IPS-18a (cell line): ENCODE measurements at regions not wholly inside any gene's neighbourhood (a gene's known extent, or its start where the extent isn't known, plus 50 kb on each side); places are given as distances from the start of the nearest gene placed in this dataset.
A peak's percentile ranks its signal among the peaks of the same experiment; 100 is the strongest.

Experiments
- H3K27ac ChIP-seq: one replicate; pipeline ENCODE4 v1.5.1; 2013; ENCODE audit warnings: low read length
- H3K27me3 ChIP-seq: one replicate; pipeline ENCODE4 v1.6.1; 2013; ENCODE audit warnings: mild to moderate bottlenecking, low read length; ENCODE audit not compliant: control insufficient read depth, insufficient read depth
- H3K36me3 ChIP-seq: one replicate; pipeline ENCODE4 v1.6.1; 2013; ENCODE audit warnings: low read depth, low read length; ENCODE audit not compliant: control insufficient read depth
- H3K4me1 ChIP-seq: one replicate; pipeline ENCODE4 v1.6.1; 2013; ENCODE audit warnings: low read depth, low read length; ENCODE audit not compliant: control insufficient read depth
- H3K4me3 ChIP-seq: one replicate; pipeline ENCODE4 v1.5.1; 2013; ENCODE audit warnings: low read length
- H3K9ac ChIP-seq: one replicate; pipeline ENCODE4 v1.6.1; 2013; ENCODE audit warnings: mild to moderate bottlenecking, low read length, moderate library complexity
- H3K9me3 ChIP-seq: one replicate; pipeline ENCODE4 v1.6.1; 2013; ENCODE audit warnings: low read depth, low read length; ENCODE audit not compliant: control insufficient read depth

DNA sequence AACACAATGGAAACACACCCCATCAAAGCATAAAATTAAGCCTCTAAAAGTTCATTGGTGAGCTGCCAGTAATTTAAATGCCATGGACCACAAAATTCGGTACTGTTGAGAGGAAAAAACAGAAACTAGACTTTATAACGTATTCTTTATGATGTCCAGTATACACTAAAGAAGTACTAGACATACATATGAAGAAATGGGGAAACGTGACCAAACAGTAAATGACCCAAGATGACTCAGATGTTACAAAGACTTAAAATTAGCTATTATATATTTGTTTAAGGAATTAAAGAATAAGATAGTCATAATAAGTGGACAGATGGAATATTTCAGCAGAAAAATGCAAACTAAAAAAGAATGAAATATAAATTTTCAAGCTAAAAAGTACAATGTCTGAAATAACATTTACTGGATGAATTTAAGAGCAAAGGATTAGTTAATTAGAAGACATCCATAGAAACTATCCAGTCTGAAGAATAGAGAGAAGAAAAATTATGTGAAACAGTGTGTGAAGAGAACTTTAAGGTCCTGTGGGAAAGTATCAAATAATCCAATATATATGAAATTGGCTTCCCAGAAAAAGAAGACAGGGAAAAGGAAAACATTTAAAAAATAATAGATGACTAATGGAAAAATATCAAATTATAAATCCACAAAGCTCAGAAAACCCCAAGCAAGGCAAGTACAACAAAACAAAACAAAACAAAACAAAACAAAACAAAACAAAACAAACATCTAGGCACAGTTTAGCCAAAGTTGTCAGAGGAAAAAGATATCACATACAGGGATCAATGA lies 69.4 kb downstream of the SAMD9 start:
- no peaks in the 10 kb centered on the region for H3K9me3 ChIP-seq
- no peak overlapping the region for H3K4me3 ChIP-seq
- no peak overlapping the region for H3K27ac ChIP-seq
- no peak overlapping the region for H3K9ac ChIP-seq
- peaks cover 26% of the 10 kb centered on the region for H3K4me1 ChIP-seq
- no peaks in the 10 kb centered on the region for H3K36me3 ChIP-seq
- peaks cover 17% of the 10 kb centered on the region for H3K27me3 ChIP-seq

DNA sequence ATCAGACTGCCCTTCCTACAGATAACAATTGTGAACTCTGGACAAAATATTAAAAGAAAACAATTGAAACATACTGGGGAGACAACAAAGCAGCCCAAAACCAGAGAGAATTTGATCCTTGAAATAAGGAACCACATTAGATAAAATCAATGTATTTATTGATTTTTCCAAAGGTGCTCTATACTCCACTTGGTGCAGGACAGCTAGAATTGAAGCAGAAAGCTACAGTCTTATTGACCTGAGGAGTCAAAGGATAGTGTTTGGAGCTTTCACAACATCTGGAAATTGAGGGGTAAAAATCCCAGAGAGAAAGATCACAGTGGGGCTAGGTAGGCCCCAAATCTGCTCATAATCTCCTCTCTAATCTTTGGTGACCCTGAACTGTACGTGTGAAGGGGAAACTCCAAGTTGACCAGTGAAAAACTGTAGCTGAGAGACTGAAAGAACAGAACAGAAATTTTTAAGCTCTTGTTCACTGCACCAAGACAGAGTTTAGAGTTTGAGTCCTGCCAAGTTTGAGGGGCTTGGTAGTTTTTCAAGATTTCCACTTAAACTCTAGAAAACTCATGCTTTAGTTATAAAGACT lies 70.2 kb downstream of the SAMD9 start:
- Histone ChIP-seq H3K9me3 (no peaks in the 10 kb centered on the region), H3K36me3 (no peaks in the 10 kb centered on the region), H3K27ac (no peak overlapping the region), H3K27me3 (peaks cover 24% of the 10 kb centered on the region), H3K9ac (no peak overlapping the region), H3K4me3 (no peak overlapping the region), H3K4me1 (peaks cover 32% of the 10 kb centered on the region)

DNA sequence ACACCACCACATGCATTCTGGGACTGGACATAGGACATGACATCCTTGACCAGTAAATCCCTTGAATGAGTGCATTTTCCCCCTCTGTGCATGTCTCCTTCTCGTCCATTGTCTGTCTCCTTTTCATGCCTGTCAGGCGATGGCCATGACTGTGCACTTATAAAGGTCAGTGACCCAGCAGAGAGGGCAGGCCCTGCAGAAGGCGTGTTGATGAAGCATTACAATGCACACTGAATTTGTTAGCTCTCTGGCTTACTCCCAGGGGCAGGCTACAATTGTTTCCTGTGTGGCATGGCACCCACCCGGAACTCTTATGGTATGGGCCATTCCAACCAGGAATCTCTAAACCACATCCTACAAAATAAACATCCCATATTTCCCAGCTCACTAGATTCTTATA lies 71.1 kb downstream of the SAMD9 start:
- Histone ChIP-seq H3K4me1 (peaks cover 32% of the 10 kb centered on the region), H3K27ac (no peak overlapping the region), H3K9ac (no peak overlapping the region)

DNA sequence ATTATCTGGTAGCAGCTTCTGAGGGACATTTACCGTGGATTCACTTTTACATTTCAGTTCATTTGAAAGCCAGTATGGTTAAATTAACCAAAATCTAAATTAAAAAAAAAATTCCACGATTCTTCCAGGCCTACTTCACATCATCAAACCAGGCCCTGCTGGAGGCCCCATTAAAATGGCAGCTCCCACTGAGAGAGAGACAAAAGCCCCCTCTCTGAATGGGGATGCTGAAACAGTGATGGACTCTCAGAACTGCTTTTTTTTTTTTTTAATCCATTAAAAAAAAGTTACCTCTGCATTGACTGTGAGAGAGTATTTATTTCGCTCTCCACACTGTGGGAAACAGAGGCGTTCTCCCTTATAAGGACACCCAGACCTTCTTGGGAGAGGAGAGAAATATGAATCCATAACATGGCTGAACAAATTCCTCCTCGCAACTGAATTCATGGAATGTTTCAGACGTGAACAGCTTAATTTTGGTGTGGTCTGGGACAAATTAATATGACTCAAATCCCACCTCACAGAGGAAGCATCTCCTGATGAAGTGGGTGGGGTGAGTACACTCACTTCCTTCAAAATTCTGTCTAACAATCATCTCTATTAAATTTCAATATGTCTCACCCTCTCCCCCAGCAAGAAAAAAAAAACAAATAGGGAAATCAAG lies 73.5 kb downstream of the SAMD9 start:
- H3K9ac ChIP-seq: peak overlapping the region; percentile 52
- H3K4me1 ChIP-seq: peaks cover 46% of the 10 kb centered on the region
- H3K36me3 ChIP-seq: no peaks in the 10 kb centered on the region
- peak overlapping the region; percentile 57 for H3K4me3 ChIP-seq
- no peaks in the 10 kb centered on the region for H3K9me3 ChIP-seq
- H3K27me3 ChIP-seq: peaks cover 33% of the 10 kb centered on the region
- no peak overlapping the region for H3K27ac ChIP-seq

More for the DNA sequence above, 71.1 kb downstream of the SAMD9 start:
- Histone ChIP-seq H3K9me3 (no peaks in the 10 kb centered on the region), H3K4me3 (no peak overlapping the region), H3K27me3 (peaks cover 33% of the 10 kb centered on the region), H3K36me3 (no peaks in the 10 kb centered on the region)

DNA sequence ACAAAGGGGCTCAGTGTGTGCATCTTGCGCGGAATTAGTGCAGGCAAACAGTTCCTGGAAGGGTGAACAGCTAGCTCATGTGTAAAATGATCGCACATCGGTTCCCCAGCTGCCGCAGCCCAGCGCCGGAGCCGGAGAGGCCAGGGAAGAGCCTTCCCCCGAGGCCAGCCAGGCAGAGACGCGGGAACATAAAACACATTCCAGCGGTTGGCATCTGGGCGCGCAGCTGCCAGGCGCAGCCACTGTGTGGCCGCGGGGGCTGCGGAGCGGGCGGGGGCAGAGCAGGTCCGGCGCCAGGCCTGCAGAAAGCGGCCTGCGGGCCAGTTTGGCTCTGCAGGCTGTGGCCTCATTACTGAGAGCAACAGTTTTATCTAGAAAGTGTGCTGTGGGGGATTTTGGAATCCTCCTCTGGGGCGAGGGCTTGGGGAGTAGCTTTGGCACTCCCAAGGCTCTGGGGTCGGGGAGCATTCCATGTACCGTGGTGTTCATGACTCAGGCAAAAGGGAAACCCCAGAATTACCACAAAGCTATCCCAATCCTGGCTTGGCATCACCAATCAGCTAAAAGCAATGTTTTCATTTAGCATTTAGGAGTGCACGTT lies 74.3 kb downstream of the SAMD9 start:
- Histone ChIP-seq H3K4me3 (peak overlapping the region; percentile 57), H3K36me3 (no peaks in the 10 kb centered on the region), H3K9ac (peak overlapping the region; percentile 52), H3K4me1 (peaks cover 46% of the 10 kb centered on the region), H3K27ac (no peak overlapping the region), H3K9me3 (no peaks in the 10 kb centered on the region), H3K27me3 (peaks cover 33% of the 10 kb centered on the region)

DNA sequence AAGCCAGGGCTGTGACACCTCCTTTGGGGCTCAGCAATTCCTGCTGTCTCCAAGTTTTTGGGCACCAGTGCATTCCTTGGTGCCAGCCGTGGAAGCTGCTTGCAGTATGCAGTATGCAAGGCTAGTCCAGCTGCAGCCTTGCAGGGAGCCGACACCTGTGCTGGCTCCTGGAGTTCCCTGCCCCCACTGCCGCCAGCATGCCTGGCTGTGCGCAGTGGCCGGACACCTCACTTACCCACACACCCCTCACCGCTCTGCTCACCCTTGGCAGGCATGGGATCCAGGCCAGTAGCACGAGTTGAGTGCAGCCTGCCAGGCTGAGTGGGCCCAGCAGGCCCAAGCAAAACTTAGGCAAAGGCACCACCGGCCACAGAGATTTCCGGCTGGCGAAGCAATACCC lies 77.4 kb downstream of the SAMD9 start:
- H3K9me3 ChIP-seq: no peaks in the 10 kb centered on the region
- H3K27me3 ChIP-seq: peaks cover 28% of the 10 kb centered on the region
- no peak overlapping the region for H3K4me3 ChIP-seq
- H3K36me3 ChIP-seq: no peaks in the 10 kb centered on the region
- H3K9ac ChIP-seq: no peak overlapping the region
- H3K27ac ChIP-seq: no peak overlapping the region
- H3K4me1 ChIP-seq: peaks cover 38% of the 10 kb centered on the region

DNA sequence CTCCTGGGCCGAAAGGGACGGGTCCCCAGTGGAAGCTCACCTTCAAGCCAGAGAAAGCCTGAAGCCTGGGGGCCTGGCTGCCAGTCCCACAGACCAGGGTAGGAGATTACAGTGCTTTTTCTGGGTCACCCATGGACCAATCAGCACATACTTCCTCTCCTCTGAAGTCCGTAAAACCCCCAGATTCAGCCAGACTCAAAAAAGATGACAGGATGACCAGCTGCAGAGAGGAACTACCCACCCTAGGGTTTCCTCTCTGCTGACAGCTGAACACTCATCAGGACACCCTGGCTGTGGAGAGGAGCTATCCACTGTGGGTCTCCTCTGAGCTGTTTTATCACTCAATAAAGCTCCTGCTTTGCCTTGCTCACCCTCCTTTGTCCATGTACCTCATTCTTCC lies 78.0 kb downstream of the SAMD9 start:
- H3K4me3 ChIP-seq: no peak overlapping the region
- no peaks in the 10 kb centered on the region for H3K36me3 ChIP-seq
- H3K27me3 ChIP-seq: peaks cover 23% of the 10 kb centered on the region
- H3K27ac ChIP-seq: no peak overlapping the region
- peaks cover 33% of the 10 kb centered on the region for H3K4me1 ChIP-seq
- no peaks in the 10 kb centered on the region for H3K9me3 ChIP-seq
- H3K9ac ChIP-seq: no peak overlapping the region

DNA sequence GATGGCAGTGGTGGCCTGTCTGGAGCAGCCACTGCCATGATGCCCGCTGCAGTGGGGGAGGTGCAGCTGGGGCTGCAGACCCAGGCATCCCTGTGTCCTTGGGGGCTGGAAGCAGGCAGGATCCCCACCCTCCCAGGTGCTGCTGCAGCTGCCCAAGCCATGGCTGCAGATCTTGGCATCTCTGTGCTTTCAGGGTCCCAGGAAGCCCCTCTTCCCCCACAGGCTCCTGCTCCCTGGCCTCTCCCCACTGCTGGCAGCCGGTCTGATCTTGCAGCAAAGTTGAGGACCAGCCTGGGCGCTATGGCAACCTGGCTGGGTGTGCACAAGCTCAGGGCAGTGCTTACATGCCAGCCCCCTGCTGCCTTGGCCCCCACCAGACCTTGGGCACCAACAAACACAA lies 78.5 kb downstream of the SAMD9 start:
- no peak overlapping the region for H3K4me3 ChIP-seq
- H3K36me3 ChIP-seq: no peaks in the 10 kb centered on the region
- H3K9ac ChIP-seq: no peak overlapping the region
- H3K27ac ChIP-seq: no peak overlapping the region
- H3K9me3 ChIP-seq: no peaks in the 10 kb centered on the region
- peaks cover 28% of the 10 kb centered on the region for H3K4me1 ChIP-seq
- H3K27me3 ChIP-seq: peaks cover 18% of the 10 kb centered on the region

DNA sequence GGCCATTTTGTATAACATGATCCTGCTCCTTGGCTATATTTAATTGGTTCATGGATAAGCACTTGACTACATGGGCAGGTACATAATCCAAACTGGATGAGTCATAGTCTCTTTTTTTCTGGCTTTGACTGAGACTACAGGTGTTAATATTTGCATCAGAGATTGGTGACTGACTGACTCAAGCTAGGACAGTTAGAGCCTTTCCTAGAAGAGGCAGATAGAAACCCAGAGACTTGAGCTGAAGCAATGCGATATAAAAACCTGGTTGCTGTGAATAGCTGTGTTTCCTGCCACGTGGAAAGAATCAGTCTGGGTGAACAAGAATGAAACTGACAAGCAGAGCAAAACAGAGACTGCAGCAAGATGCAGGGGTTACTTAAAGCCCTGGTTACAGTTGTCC lies 81.0 kb downstream of the SAMD9 start:
- H3K4me3 ChIP-seq: no peak overlapping the region
- H3K27me3 ChIP-seq: peaks cover under 1% of the 10 kb centered on the region
- no peak overlapping the region for H3K9ac ChIP-seq
- peaks cover 3% of the 10 kb centered on the region for H3K9me3 ChIP-seq
- no peaks in the 10 kb centered on the region for H3K36me3 ChIP-seq
- no peak overlapping the region for H3K27ac ChIP-seq
- H3K4me1 ChIP-seq: peaks cover 14% of the 10 kb centered on the region

DNA sequence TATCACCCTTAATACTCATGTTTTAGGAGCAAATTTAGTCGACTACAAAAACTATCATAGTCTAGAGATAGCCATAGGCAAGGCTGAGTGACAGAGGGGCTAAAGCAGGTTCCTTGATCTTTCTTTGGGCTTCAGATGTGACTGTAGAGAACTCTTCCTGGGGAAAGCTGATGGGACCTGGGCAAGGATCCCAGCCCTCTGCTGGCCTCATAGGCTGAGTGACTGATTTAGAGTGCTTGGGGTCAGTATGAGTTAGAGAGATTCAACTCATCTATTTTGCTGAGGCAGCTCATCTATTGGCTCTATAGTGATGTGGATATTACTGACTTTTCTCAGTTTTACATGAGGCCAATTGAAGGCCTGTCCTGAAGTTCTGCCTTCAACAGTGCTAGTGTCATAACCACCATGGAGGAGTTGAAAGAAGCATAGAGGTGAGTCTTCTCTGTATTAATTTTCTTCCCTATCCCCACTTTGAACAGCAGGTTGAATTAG lies 81.6 kb downstream of the SAMD9 start:
- H3K4me3 ChIP-seq: no peak overlapping the region
- H3K9me3 ChIP-seq: peaks cover 3% of the 10 kb centered on the region
- no peak overlapping the region for H3K9ac ChIP-seq
- no peaks in the 10 kb centered on the region for H3K27me3 ChIP-seq
- no peaks in the 10 kb centered on the region for H3K36me3 ChIP-seq
- no peak overlapping the region for H3K27ac ChIP-seq
- H3K4me1 ChIP-seq: peaks cover 14% of the 10 kb centered on the region

DNA sequence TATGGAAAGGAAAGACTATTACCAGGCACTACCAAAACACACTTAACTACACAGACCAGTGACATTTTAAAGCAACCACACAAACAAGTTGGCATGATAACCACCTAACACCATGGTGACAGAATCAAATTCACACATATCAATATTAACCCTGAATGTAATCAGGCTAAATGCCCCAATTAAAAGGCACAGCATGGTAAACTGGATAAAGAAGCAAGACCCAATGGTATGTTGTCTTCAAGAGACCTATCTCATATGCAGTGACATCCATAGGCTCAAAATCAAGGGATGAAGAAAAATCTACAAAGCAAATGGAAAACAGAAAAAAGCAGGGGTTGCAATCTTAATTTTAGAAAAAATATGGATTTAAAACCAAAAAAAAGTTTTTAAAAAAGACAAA lies 86.0 kb downstream of the SAMD9 start:
- Histone ChIP-seq H3K9ac (no peak overlapping the region), H3K27me3 (no peaks in the 10 kb centered on the region), H3K36me3 (no peaks in the 10 kb centered on the region), H3K4me3 (no peak overlapping the region), H3K27ac (no peak overlapping the region), H3K9me3 (peaks cover 3% of the 10 kb centered on the region), H3K4me1 (no peaks in the 10 kb centered on the region)
